HEK293 (cell line): ENCODE measurements at regions not wholly inside any gene's neighbourhood (a gene's known extent, or its start where the extent isn't known, plus 50 kb on each side); places are given as distances from the start of the nearest gene placed in this dataset.

ENCODE experiments used
- CTCF ChIA-PET: fragments of 350-600 bp; formaldehyde crosslinking; extraction: SDS; loops from one replicate; lab custom pipeline; 2021; ENCODE audit warnings: antibody characterized with exemption; lab: Yijun Ruan, JAX
- POLR2A ChIA-PET: fragments of 300-600 bp; formaldehyde crosslinking; extraction: SDS; loops from one replicate; lab custom pipeline; 2020; ENCODE audit warnings: antibody characterized with exemption, inconsistent platforms; lab: Yijun Ruan, JAX
- H3K27ac ChIP-seq: fragments of 200-500 bp; sonication (Bioruptor generic); 2 replicates; pipeline ENCODE4 v1.5.1; 2014; ENCODE audit warnings: low read depth, low read length, control low read depth, inconsistent platforms; ENCODE audit errors: extremely low read depth
- H3K36me3 ChIP-seq, 2 experiments: fragments of 200-500 bp in 1 of 2; sonication (Bioruptor generic) in 1 of 2; 1 replicate in 1 of 2; 2 replicates in 1 of 2; pipeline ENCODE4 v1.5.1; 2014 to 2017; ENCODE audit warnings: inconsistent platforms in 2 of 2, low read length in 2 of 2; ENCODE audit not compliant: control insufficient read depth in 2 of 2, insufficient read depth in 1 of 2
- H3K4me1 ChIP-seq: fragments of 200-500 bp; sonication (Bioruptor generic); 2 replicates; pipeline ENCODE4 v1.5.1; 2014; ENCODE audit warnings: mild to moderate bottlenecking, low read length, inconsistent platforms; ENCODE audit not compliant: control insufficient read depth, insufficient read depth
- H3K4me3 ChIP-seq: 2 replicates; pipeline ENCODE4 v1.5.1; 2011; ENCODE audit warnings: low read depth, mild to moderate bottlenecking, control low read depth, low read length, moderate library complexity
- H3K9me3 ChIP-seq: fragments of 200-500 bp; sonication (Bioruptor generic); 2 replicates; pipeline ENCODE4 v1.5.1; 2014; ENCODE audit warnings: low read depth, low read length, inconsistent platforms; ENCODE audit not compliant: control insufficient read depth, insufficient read depth
- BCL6B ChIP-seq: fragments of 450-650 bp; formaldehyde crosslinking; IDR thresholded peaks from 2 replicates; pipeline ENCODE4 v1.5.1; 2017; ENCODE audit warnings: missing biosample characterization, missing genetic modification characterization
- CTCF ChIP-seq: fragments of 450-650 bp; formaldehyde crosslinking; IDR thresholded peaks from 2 replicates; pipeline ENCODE4 v1.5.1; 2016; ENCODE audit warnings: missing biosample characterization, missing genetic modification characterization
- ELK4 ChIP-seq: IDR thresholded peaks from 2 replicates; pipeline ENCODE4 v1.6.1; 2011; ENCODE audit warnings: mild to moderate bottlenecking, low read depth, low read length, borderline replicate concordance
- HOXA7 ChIP-seq: sonication (generic); formaldehyde crosslinking; IDR thresholded peaks from 2 replicates; pipeline ENCODE4 v1.8.1; 2022; ENCODE audit warnings: missing genetic modification reagents, borderline replicate concordance
- KLF9 ChIP-seq: fragments of 450-650 bp; formaldehyde crosslinking; IDR thresholded peaks from 2 replicates; pipeline ENCODE4 v1.5.1; 2016; ENCODE audit warnings: missing biosample characterization, missing genetic modification characterization, low read depth
- MEIS1 ChIP-seq: sonication (generic); formaldehyde crosslinking; IDR thresholded peaks from 2 replicates; pipeline ENCODE4 v1.8.1; 2022; ENCODE audit warnings: missing genetic modification reagents, mild to moderate bottlenecking, borderline replicate concordance
- TCF7L2 ChIP-seq: IDR thresholded peaks from 2 replicates; pipeline ENCODE4 v1.6.1; 2011; ENCODE audit warnings: low read depth, mild to moderate bottlenecking, inconsistent platforms, low read length, moderate library complexity, borderline replicate concordance
- ZBTB1 ChIP-seq: fragments of 450-650 bp; formaldehyde crosslinking; IDR thresholded peaks from 2 replicates; pipeline ENCODE4 v1.5.1; 2016; ENCODE audit warnings: missing biosample characterization, missing genetic modification characterization
- ZBTB20 ChIP-seq: fragments of 450-650 bp; formaldehyde crosslinking; IDR thresholded peaks from 2 replicates; pipeline ENCODE4 v1.5.1; 2016; ENCODE audit warnings: missing biosample characterization, missing genetic modification characterization
- ZFP3 ChIP-seq: fragments of 450-650 bp; formaldehyde crosslinking; IDR thresholded peaks from 2 replicates; pipeline ENCODE4 v1.5.1; 2016; ENCODE audit warnings: low read depth, missing biosample characterization, missing genetic modification characterization
- ZFP69B ChIP-seq: fragments of 450-650 bp; formaldehyde crosslinking; IDR thresholded peaks from 2 replicates; pipeline ENCODE4 v1.5.1; 2016; ENCODE audit warnings: missing biosample characterization, missing genetic modification characterization
- ZNF155 ChIP-seq: fragments of 450-650 bp; formaldehyde crosslinking; IDR thresholded peaks from 2 replicates; pipeline ENCODE4 v1.5.1; 2016; ENCODE audit warnings: missing biosample characterization, missing genetic modification characterization
- ZNF404 ChIP-seq: fragments of 450-650 bp; formaldehyde crosslinking; IDR thresholded peaks from 2 replicates; pipeline ENCODE4 v1.5.1; 2017; ENCODE audit warnings: missing biosample characterization, missing genetic modification characterization
- ZNF501 ChIP-seq: fragments of 450-650 bp; formaldehyde crosslinking; IDR thresholded peaks from 2 replicates; pipeline ENCODE4 v1.5.1; 2016; ENCODE audit warnings: missing biosample characterization, missing genetic modification characterization
- ZNF529 ChIP-seq: fragments of 450-650 bp; formaldehyde crosslinking; IDR thresholded peaks from 2 replicates; pipeline ENCODE4 v1.5.1; 2017; ENCODE audit warnings: missing genetic modification characterization, missing biosample characterization; ENCODE audit not compliant: insufficient replicate concordance
- ZNF530 ChIP-seq: fragments of 450-650 bp; formaldehyde crosslinking; IDR thresholded peaks from 2 replicates; pipeline ENCODE4 v1.5.1; 2016; ENCODE audit warnings: low read depth, missing biosample characterization, missing genetic modification characterization
- ZNF544 ChIP-seq: fragments of 450-650 bp; formaldehyde crosslinking; IDR thresholded peaks from 2 replicates; pipeline ENCODE4 v1.5.0; 2017; ENCODE audit warnings: missing biosample characterization, missing genetic modification characterization
- ZNF560 ChIP-seq: fragments of 450-650 bp; formaldehyde crosslinking; IDR thresholded peaks from 2 replicates; pipeline ENCODE4 v1.5.1; 2017; ENCODE audit warnings: missing biosample characterization, missing genetic modification characterization, borderline replicate concordance
- ZNF600 ChIP-seq: fragments of 450-650 bp; formaldehyde crosslinking; IDR thresholded peaks from 2 replicates; pipeline ENCODE4 v1.5.1; 2016; ENCODE audit warnings: missing biosample characterization, missing genetic modification characterization
- ZNF654 ChIP-seq: fragments of 450-650 bp; formaldehyde crosslinking; IDR thresholded peaks from 2 replicates; pipeline ENCODE4 v1.5.1; 2016; ENCODE audit warnings: low read depth, missing biosample characterization, missing genetic modification characterization
- ZNF701 ChIP-seq: fragments of 450-650 bp; formaldehyde crosslinking; IDR thresholded peaks from 2 replicates; pipeline ENCODE4 v1.5.1; 2016; ENCODE audit warnings: missing biosample characterization, missing genetic modification characterization
- ZNF830 ChIP-seq: fragments of 450-650 bp; IDR thresholded peaks from 2 replicates; pipeline ENCODE4 v1.5.0; 2018; ENCODE audit warnings: missing biosample characterization, missing genetic modification characterization, low read depth, mild to moderate bottlenecking, moderate library complexity
- ZSCAN18 ChIP-seq: fragments of 450-650 bp; formaldehyde crosslinking; IDR thresholded peaks from 2 replicates; pipeline ENCODE4 v1.5.1; 2016; ENCODE audit warnings: missing biosample characterization, missing genetic modification characterization
- ZSCAN30 ChIP-seq: fragments of 450-650 bp; IDR thresholded peaks from 2 replicates; pipeline ENCODE4 v1.5.1; 2018; ENCODE audit warnings: missing biosample characterization, mild to moderate bottlenecking, missing genetic modification characterization, moderate library complexity

DNA sequence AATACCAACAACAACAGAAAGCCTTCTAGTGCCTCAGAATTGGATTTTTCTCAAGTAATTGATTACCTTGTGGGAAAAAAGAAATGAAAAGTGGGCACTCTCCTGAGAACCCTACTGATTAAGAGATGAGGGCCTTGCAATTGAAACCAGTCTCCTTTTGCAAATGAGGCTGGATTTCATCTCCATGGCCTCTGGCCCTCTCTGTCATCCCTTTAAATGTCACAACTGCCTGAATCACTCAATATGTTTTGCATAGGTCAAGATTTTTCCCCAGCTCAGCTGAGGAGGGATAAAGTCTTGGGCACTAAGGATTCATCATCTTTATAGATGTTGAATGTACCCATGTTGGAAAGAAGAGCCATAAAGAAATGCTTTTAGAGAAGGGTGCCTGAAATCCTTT, 166.4 kb downstream of the RMST start (continued):
- TF ChIP-seq ZNF155 (no peak), MEIS1 (no peak), ZBTB1 (no peak), ZSCAN18 (tag by site-specific recombination) (no peak), ZNF654 (no peak), HOXA7 (CRISPR knock-in tag) (no peak), ZNF544 (no peak), BCL6B (no peak), TCF7L2 (no peak)

GRCh38 chr12:97629382-97629781, 166.8 kb downstream of the RMST start:
- no peaks in the 10 kb centered on the region for H3K4me1 ChIP-seq
- ChIA-PET POLR2A (no interaction called here), CTCF (no interaction called here)
- no peaks in the 10 kb centered on the region for H3K36me3 ChIP-seq
- no peaks in the 10 kb centered on the region for H3K9me3 ChIP-seq
- no peak for TF ChIP-seq ZNF830 (tag by site-specific recombination)
- TF ChIP-seq ZNF530: no peak
- no peak for TF ChIP-seq ZNF560 (tag by site-specific recombination)
- TF ChIP-seq ZBTB20: no peak
- no peak for TF ChIP-seq ZSCAN30 (tag by site-specific recombination)
- TF ChIP-seq ZFP3 (tag by site-specific recombination): no peak
- no peak for TF ChIP-seq ZNF529 (tag by site-specific recombination)
- TF ChIP-seq KLF9 (tag by site-specific recombination): no peak
- no peak for TF ChIP-seq ZFP69B (tag by site-specific recombination)
- TF ChIP-seq ZNF600 (tag by site-specific recombination): no peak
- TF ChIP-seq ZNF701 (tag by site-specific recombination): no peak
- TF ChIP-seq CTCF (tag by site-specific recombination): no peak
- no peak for TF ChIP-seq HOXA7 (CRISPR knock-in tag)
- TF ChIP-seq ELK4: no peak
- no peak for TF ChIP-seq ZNF404 (tag by site-specific recombination)
- no peak for TF ChIP-seq ZNF501 (tag by site-specific recombination)
- H3K4me3 ChIP-seq: no peak overlapping the region
- no peak overlapping the region for H3K27ac ChIP-seq
